Spinal cord (tissue), 9 donors: ENCODE measurements at regions not wholly inside any gene's neighbourhood (a gene's known extent, or its start where the extent isn't known, plus 50 kb on each side); places are given as distances from the start of the nearest gene placed in this dataset.
"Not testable (repeated sequence)": the region's sequence is repeated elsewhere in the genome, so short reads cannot be mapped to it uniquely, and the experiment has no call there.

Experiments used
- DNase-seq, 6 donors: peaks; one replicate each; pipeline versions ENCODE4 v3.0.0 to v3.0.0-alpha.2; 2013 to 2015; ENCODE audit warnings: low spot score in 6 of 6, low read depth in 4 of 6
- H3K27ac ChIP-seq: one replicate; pipeline ENCODE4 v1.5.1; 2013; ENCODE audit warnings: low read depth, low read length, control low read depth
- H3K27me3 ChIP-seq: one replicate; pipeline ENCODE4 v1.6.1; 2013; ENCODE audit warnings: low read length; ENCODE audit not compliant: control insufficient read depth, insufficient read depth
- H3K36me3 ChIP-seq: one replicate; pipeline ENCODE4 v1.6.1; 2013; ENCODE audit warnings: low read length; ENCODE audit not compliant: control insufficient read depth, insufficient read depth
- H3K4me1 ChIP-seq: one replicate; pipeline ENCODE4 v1.6.1; 2013; ENCODE audit warnings: low read length; ENCODE audit not compliant: control insufficient read depth, insufficient read depth
- H3K4me3 ChIP-seq: one replicate; pipeline ENCODE4 v1.5.1; 2013; ENCODE audit warnings: low read depth, low read length, control low read depth
- H3K9me3 ChIP-seq: one replicate; pipeline ENCODE4 v1.6.1; 2013; ENCODE audit warnings: low read length; ENCODE audit not compliant: control insufficient read depth, insufficient read depth
- WGBS: methylation state at CpG from one replicate; pipeline ENCODE4 v1.1.5; 2013; ENCODE audit warnings: missing lambda C conversion rate; ENCODE audit not compliant: insufficient coverage; 5-methylcytosine and 5-hydroxymethylcytosine counted together
- donor health status: healthy.

GRCh38 chr7:115558161-115558560 is 472.4 kb downstream of the TFEC start:
- no peak for DNase-seq
- Histone ChIP-seq H3K27me3 (no peaks in the 10 kb centered on the region), H3K36me3 (no peaks in the 10 kb centered on the region), H3K4me3 (no peak overlapping the region), H3K9me3 (no peaks in the 10 kb centered on the region), H3K27ac (no peak overlapping the region), H3K4me1 (no peaks in the 10 kb centered on the region)
- WGBS: 100% methylated on average over 1 of the region's 1 CpG

- H3K27me3 ChIP-seq, H3K4me1 ChIP-seq, H3K27ac ChIP-seq, H3K9me3 ChIP-seq, DNase-seq, H3K4me3 ChIP-seq, H3K36me3 ChIP-seq: not testable (repeated sequence)
- no CpG with 5 or more reads among the region's 2 CpGs for WGBS
These were observed 473.3 kb downstream of the TFEC start for GRCh38 chr7:115557296-115557695.

DNA sequence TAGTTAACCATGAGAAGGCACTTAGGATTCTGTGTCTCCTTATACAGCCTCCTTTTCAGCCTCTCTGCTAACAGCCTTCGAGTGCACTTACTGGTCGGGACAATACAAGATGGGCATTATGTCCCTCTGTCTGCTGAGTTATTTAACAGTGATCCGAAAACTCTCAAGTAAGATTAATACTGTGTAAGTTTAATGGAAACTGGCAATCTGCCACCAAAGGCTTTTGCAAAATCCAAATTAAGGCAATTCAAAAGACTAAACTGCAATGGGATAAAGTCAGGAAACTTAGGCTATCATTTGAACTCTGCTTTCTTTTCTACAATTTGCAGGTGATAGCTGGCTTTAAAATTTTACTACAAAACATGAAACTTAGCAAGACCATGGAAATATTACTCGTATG is 477.8 kb downstream of the TFEC start:
- no peak overlapping the region for H3K4me3 ChIP-seq
- H3K27ac ChIP-seq: no peak overlapping the region
- peak in 1 of 6 donors; percentile 28 for DNase-seq
- no CpG with 5 or more reads among the region's 4 CpGs for WGBS
- H3K9me3 ChIP-seq: no peaks in the 10 kb centered on the region
- H3K36me3 ChIP-seq: no peaks in the 10 kb centered on the region
- no peaks in the 10 kb centered on the region for H3K27me3 ChIP-seq
- no peaks in the 10 kb centered on the region for H3K4me1 ChIP-seq

GRCh38 chr7:115549910-115550309 is 480.7 kb downstream of the TFEC start:
- Histone ChIP-seq H3K9me3 (no peaks in the 10 kb centered on the region), H3K27me3 (no peaks in the 10 kb centered on the region), H3K4me1 (no peaks in the 10 kb centered on the region), H3K4me3 (no peak overlapping the region), H3K36me3 (no peaks in the 10 kb centered on the region), H3K27ac (no peak overlapping the region)
- peak in 1 of 6 donors; percentile 51 for DNase-seq
- WGBS: no CpG with 5 or more reads among the region's 2 CpGs

- H3K9me3 ChIP-seq: no peaks in the 10 kb centered on the region
- no peaks in the 10 kb centered on the region for H3K4me1 ChIP-seq
- H3K4me3 ChIP-seq: no peak overlapping the region
- no peaks in the 10 kb centered on the region for H3K27me3 ChIP-seq
- DNase-seq: no peak
- H3K36me3 ChIP-seq: no peaks in the 10 kb centered on the region
- 100% methylated on average over 1 of the region's 1 CpG for WGBS
- H3K27ac ChIP-seq: no peak overlapping the region
These were observed 481.8 kb downstream of the TFEC start for GRCh38 chr7:115548756-115549155.

DNA sequence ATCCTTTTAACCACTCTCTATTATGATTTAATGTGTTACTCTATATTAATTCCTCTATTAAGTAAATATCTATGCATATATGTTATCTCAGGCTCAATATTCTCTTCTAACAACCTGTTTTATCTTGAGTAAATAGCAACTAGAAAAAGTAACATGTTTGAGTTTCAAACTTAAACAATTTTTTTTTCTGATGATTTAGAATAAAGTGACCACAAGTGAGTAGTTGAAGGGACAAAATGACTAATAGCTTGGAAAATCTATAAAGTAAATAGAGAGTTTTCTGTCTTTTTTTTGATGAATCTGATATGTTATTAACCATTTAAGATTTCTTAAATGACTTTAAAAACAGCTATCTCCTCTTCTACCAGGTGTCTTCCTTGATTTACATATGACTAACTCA is 483.8 kb downstream of the TFEC start:
- H3K36me3 ChIP-seq: no peaks in the 10 kb centered on the region
- H3K4me1 ChIP-seq: no peaks in the 10 kb centered on the region
- DNase-seq: no peak
- no peak overlapping the region for H3K4me3 ChIP-seq
- H3K27me3 ChIP-seq: no peaks in the 10 kb centered on the region
- H3K27ac ChIP-seq: no peak overlapping the region
- H3K9me3 ChIP-seq: no peaks in the 10 kb centered on the region

DNA sequence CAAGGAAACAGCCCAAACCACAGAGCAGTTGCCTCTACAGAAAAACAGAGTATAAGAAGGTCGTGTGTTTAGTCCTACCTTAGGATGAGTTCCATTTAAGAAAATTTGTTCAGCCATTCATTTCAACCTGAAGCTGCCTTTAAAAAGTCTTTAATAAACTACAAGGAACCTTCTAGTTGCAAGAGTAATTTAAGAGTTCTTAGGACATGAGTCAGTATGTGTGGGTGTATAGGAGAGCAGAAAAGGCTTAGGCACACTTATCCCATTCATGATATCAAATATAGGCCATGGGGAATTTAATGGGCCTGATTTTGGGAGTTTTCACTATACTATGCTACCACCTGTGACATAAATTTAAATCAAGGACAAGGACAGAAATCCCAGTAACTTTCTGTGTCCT is 496.8 kb downstream of the TFEC start:
- WGBS: no CpG with 5 or more reads among the region's 1 CpG
- H3K27ac ChIP-seq: no peak overlapping the region
- H3K36me3 ChIP-seq: no peaks in the 10 kb centered on the region
- no peak overlapping the region for H3K4me3 ChIP-seq
- no peaks in the 10 kb centered on the region for H3K9me3 ChIP-seq
- no peak for DNase-seq
- no peaks in the 10 kb centered on the region for H3K27me3 ChIP-seq
- H3K4me1 ChIP-seq: no peaks in the 10 kb centered on the region

DNA sequence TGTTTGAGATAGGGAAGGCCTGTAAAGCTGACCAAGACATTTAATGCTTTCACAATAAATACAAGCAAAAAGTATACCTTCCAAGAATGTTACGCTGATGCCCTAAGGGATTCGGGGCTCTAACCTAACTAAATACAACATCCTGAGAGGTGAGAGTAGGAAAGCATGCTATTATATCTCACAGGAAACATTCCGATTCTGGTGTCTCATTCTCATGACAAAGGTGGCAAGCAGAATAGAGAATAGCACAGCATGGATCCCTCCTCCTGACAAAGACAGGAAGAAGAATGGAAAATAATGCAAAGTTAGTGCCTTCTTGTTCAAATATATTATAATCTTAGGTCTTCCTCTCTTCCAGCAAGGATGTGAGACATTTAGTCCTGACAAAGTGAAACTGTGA is 504.3 kb downstream of the TFEC start:
- no peaks in the 10 kb centered on the region for H3K4me1 ChIP-seq
- DNase-seq: no peak
- no peaks in the 10 kb centered on the region for H3K36me3 ChIP-seq
- H3K9me3 ChIP-seq: peaks cover 6% of the 10 kb centered on the region
- no peaks in the 10 kb centered on the region for H3K27me3 ChIP-seq
- H3K27ac ChIP-seq: no peak overlapping the region
- WGBS: no CpG with 5 or more reads among the region's 3 CpGs
- H3K4me3 ChIP-seq: no peak overlapping the region

- DNase-seq: no peak
- H3K4me3 ChIP-seq: no peak overlapping the region
- H3K27ac ChIP-seq: no peak overlapping the region
- no peaks in the 10 kb centered on the region for H3K36me3 ChIP-seq
- 84% methylated on average over 2 of the region's 3 CpGs for WGBS
- H3K27me3 ChIP-seq: no peaks in the 10 kb centered on the region
- peaks cover 6% of the 10 kb centered on the region for H3K9me3 ChIP-seq
- H3K4me1 ChIP-seq: no peaks in the 10 kb centered on the region
These were observed 508.4 kb downstream of the TFEC start for GRCh38 chr7:115522174-115522573.

GRCh38 chr7:115516341-115516740 is 514.2 kb downstream of the TFEC start:
- H3K36me3 ChIP-seq: no peaks in the 10 kb centered on the region
- H3K4me3 ChIP-seq: no peak overlapping the region
- no peak overlapping the region for H3K27ac ChIP-seq
- no peaks in the 10 kb centered on the region for H3K4me1 ChIP-seq
- WGBS: no CpG with 5 or more reads among the region's 2 CpGs
- no peaks in the 10 kb centered on the region for H3K9me3 ChIP-seq
- no peak for DNase-seq
- H3K27me3 ChIP-seq: no peaks in the 10 kb centered on the region
